Stimulated activated CD4-positive, alpha-beta T cell treated with anti-CD3 and anti-CD28 coated beads, Interleukin-15, amount 100 ng/mL, for 48 hours (primary cell): ENCODE measurements at regions not wholly inside any gene's neighbourhood (a gene's known extent, or its start where the extent isn't known, plus 50 kb on each side); places are given as distances from the start of the nearest gene placed in this dataset.
A peak's percentile ranks its signal among the peaks of the same experiment; 100 is the strongest.

Source experiments
- DNase-seq, 2 donors: peaks; one replicate each; pipeline ENCODE4 v3.0.0-alpha.2; 2020; ENCODE audit warnings: low read depth in 2 of 2

DNA sequence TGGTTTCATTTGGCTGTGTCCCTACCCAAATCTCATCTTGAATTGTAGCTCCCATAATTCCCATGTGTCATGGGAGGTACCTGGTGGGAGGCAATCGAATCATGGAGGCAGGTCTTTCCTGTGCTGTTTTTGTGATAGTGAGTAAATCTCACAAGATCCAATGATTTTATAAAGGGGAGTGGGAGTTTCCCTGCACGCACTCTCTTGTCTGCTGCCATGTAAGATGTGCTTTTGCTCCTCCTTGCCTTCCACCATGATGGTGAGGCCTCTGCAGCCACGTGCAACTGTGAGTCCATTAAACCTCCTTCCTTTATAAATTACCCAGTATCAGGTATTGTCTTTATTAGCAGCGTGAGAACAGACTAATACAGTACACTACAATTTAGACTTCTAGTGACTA, 67.5 kb upstream of the LINC01488 start:
- no peak for DNase-seq

DNA sequence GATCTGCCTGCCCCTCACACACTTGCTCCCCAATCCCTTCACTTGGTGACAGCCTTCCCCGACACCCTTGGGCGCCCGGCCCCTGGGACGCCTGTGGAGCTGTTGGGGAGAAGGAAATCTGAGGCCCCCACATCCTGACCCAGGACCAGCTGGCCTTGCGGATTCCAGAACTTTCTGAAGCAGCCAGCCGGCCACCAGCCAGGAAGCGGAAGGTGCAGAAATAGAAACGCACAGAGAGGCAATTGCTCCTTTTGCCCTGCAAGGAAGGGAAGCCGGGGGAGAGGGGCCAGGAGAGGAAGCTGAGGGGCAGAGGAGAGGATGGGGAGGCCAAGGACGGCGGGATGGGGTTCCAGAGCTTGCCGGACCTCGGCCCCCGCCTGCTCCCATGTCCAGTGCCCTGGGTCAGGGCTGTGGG, 66.7 kb upstream of the LINC01488 start:
- no peak for DNase-seq

DNA sequence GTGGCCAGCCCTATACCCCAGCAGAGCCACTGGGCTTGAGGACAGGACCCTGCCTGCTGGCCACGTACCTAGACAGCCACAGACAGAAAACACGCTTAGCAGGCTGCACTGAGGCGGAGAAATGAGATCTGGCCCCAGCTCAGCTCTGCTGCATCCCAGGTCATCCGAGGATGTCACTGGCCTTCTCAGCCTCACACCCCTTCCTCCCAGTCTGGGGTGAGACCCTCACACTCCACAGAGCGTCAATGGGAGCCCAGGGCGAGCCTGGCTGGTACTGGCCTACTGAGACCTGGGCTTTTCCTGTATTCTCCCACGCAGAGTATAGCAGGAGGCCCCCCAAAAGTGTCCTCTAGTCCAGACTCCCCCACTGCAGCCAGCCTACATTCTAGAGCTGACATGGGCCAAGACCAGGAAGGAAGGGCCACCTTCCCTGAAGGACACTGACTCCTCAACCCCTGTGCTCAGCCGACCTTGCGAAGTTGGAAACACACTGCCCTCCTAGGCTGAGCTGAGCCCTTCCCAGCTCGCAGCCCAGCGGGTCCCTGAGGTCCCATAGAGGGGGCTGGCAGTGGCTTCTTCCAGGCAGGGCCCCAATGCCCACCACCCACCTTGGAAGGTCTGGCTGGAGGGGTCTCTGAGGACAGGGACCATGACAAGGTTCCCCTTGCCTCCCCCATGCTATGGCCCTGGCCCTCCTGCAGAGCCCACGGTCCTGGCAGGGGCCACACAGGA, 65.9 kb upstream of the LINC01488 start:
- DNase-seq = no peak

DNA sequence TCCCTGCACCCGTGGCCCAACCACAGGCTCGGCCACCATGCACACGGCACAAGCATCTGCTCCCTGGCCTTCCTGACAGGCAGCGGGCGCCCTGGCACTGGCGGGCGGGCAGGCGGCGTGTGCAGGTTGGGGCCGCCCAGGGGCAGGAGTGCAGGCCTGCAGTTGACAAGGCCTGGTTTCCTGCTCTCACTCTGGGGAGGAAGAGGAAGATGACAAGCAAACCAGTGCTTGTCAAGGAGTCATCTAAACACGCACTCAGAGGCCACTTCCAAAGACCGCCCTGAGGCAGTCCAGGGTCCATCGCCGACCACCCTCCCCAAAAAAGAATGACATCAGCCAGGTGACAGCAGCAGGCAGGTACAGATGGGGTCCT, 65.3 kb upstream of the LINC01488 start:
- no peak for DNase-seq

GRCh38 chr11:69416762-69417698, 64.4 kb upstream of the LINC01488 start:
- DNase-seq = no peak

DNA sequence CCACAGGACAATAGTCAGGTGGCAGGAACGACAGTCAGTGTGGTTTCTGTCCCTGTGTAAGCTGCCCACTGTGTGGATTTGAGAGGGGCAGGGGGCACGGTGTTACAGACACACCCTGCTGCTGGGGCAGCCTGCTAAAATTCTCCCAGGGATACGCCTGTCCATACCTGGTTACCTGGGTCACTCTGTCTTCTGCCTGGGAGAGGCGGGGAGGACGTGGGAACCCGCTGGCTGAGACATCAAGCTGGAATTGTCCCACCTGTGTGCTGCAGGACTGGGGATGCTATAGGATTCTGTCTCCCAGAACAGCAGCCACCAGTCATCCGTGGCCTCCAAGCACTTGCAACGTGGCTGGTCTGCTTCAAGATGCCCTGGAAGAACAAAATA, 63.8 kb upstream of the LINC01488 start:
- DNase-seq = no peak

GRCh38 chr11:69418576-69419296, 62.7 kb upstream of the LINC01488 start:
- DNase-seq = no peak

DNA sequence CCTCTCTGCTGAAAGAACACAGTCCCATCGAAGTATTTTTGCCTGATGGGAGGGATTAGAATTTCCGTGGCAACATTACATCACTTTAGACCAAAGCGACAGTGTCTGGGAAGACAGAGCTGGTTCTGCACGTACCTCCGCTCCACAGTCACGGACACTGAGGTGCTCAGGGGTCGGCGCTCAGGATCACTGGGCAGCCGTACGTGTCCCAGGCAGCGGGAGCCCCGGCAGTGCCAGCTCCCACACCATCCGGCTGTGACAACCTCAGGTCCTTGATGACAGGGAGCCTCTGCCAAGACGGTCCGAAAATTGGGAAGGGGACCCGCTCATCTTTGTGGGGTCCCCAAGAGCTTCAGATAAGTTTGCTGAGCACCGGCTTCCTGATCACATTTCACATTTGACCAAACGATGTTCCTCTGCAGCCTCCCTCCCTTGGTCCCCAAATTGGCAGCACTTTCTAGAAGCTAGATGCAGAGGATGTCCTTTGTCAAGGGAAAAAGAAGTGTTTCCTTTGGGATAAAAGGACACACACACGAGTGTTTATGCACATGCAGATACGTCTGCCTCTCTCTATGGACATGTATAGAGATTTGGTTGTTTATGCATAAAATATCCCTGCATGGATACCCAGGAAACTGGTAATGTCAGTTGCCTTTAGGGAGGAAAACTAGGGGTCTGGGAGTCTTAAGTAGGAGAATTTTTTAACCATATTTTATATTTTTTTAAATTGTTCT, 61.6 kb upstream of the LINC01488 start:
- no peak for DNase-seq

GRCh38 chr11:69422645-69423044, 58.8 kb upstream of the LINC01488 start:
- no peak for DNase-seq

- no peak for DNase-seq
Observed at GRCh38 chr11:69423181-69423580, 58.3 kb upstream of the LINC01488 start.

DNA sequence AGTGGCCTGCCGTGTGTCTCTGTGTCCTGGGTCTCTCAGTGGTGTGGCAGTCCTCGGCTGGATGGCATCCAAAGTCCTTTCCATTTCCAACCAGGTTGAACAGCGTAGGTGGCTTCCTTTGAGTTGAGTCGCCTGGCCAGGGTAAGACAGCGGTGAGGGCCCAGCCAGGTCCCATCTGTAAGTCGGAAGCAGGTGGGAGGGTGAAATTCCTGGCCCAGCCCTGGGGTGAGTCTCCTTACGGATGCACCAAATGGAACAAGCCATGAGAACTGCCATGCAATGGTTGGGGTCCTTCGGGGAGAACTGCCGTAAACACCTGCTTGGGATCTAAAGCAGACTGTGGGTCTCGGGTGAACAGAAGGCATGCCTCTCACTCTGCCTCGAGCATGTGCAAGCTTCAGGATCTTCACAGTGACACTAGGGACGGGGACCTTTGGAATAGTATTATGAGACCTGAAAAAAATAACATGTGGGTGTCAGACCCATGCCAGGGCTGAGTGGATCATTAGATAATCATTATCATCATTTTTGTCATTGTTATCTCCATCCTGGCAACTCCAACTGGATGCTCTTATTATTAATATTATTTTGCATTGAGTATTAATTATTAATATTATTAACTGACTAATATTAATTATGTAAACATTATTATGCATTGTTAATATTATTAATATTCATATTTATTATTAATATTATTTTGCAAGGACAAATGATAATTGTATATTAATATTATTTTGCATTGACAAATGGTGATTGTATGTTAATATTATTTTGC, 57.7 kb upstream of the LINC01488 start:
- no peak for DNase-seq

GRCh38 chr11:69424748-69425147, 56.7 kb upstream of the LINC01488 start:
- no peak for DNase-seq

- DNase-seq = no peak
Observed at GRCh38 chr11:69425444-69425843, 56.0 kb upstream of the LINC01488 start.

DNA sequence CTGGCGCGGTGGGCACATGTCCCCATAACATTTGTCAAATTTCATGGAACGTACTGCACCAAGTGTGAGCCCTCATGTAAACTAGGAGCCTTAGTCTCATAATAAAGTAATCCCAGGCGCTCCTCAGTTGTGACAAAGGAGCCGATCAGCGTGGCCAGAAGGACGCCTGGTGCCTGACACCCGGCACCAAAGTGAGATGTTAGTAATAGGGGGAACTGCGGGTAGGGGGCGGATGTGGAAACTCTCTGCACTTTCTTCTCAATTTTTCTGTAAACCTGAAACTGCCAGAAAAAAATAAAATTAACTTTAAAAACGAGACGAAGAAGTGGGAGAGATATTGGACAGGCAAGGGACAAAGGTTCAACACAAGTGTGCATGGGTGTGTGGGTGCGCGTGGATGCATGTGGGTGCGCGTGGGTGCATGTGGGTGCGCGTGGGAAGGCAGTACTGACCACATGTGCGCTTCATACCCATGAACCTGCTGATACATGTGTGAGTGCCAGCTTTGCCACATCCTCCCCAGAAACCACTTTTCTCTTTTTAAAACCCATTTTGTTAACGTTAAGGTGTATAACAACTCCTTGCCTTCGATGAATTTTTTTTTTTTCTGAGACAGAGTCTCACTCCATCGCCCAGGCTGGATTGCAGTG, 55.4 kb upstream of the LINC01488 start:
- DNase-seq = peak in 1 of 2 donors; percentile 14

DNA sequence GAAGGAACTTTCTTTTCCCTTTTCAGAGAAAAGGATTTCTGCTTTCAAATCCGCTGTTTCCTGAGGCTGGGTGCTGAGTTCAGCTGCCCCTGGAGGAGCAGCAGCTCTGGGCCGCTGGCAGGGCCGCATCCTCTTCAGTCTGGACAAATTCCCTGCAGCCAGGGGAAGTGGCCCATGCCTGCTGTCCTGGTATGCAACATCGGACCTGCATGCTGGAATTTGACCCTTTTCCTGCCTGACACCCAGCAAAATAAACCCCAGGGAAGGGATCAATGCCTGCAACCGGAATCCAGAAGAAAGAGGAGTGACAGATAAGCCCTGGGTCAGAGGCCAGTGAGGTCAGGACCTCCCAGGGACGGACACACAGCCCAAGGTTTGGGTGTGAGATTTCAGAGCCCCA, 54.1 kb upstream of the LINC01488 start:
- DNase-seq = no peak

DNA sequence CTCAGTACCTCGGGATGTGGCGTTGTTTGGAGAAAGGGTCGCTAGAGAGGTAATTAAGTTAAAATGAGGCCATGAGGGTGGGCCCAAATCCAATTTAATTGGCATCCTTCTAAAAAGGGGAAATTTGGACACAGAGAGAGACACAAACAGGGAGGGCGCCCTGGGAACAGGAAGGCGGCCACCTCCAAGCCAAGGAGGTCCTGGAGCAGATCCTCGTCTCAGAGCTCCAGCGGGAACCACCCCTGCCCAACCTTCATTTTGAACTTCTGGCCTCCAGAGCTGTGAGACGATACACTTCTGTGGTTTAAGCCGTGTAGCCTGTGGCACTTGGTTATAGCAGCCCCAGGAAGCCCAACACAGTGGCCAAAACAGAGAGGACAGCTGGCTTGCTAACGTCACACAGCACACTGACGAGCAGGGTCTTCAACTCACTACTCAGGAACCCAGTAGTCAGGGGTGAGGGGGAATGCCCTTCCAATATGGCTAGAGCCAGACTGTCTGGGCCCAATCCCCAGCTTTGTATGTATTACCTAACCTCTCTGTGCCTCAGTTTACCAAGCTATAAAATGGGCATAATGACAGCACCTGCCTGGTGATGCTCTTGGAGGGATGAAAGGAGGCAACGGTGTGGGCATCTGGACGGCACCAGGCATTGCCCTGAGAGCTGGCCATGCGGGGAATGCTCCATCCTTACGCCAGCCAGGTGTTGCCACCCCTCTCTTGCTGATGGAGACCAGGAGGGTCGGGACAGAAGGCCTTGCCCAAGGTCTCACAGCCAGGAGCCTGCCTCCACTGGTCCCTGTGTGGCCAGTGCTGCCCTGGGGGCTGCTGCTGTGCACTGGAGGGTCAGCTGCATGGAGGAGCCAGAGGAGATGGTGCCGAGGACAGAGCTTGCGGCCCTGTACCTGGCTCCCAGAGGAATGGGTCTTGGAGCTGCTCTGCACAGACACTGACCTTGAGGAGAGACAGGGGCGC, 53.3 kb upstream of the LINC01488 start:
- DNase-seq = no peak

DNA sequence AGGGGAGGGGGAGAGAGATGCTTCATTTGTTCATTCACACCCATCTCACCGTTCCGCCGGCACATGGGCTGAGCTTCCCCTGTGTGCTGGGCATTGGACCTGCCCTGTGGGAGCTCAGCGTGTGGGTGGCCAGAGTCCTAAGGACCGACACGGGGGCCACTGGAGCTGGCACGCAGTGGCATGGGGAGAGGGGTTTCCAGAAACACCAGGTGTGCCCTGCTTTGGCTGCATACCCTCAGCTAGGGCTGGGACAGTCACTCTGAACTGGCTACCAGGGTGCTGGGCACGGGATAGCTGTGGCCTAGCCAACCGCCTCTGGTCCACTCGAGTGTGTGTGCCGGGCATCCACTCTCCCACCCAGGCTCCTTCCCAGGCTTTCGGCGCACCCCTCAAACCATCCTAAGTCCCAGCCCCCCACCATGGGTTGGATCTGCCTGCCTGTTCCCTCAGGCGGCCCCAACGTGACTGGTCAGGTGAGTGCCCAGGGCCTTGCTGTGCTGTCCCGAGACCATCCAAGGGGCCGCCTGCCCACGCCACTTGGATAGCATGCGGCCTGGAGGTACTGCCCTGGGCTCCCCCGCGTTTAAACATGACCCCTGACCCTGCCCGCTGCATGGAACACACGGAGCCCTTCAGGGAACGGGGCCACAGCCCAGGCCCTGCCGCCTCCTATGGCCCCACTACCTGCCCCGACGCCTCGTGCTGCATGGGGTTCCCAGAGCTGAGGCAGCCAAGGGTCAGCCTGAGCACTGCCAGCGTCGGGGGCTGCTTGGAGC, 51.6 kb upstream of the LINC01488 start:
- DNase-seq = no peak

- no peak for DNase-seq
Observed at GRCh38 chr11:69430566-69430965, 50.9 kb upstream of the LINC01488 start.
